ENCODE measurements at regions not wholly inside any gene's neighbourhood (a gene's known extent, or its start where the extent isn't known, plus 50 kb on each side); places are given as distances from the start of the nearest gene placed in this dataset.

GRCh38 chr7:36775676-36776075 is 51.4 kb upstream of the AOAH start:
- Histone ChIP-seq H2BK15ac (ENCODE audit: low read depth, low read length) (no peak overlapping the region), H2AK5ac (ENCODE audit: low read depth, low read length) (no peak overlapping the region), H2BK120ac (ENCODE audit: low read depth, low read length) (no peak overlapping the region), H3K9ac (ENCODE audit: low read depth, low read length) (no peak overlapping the region), H3K4me3 (ENCODE audit: insufficient read depth, low read depth, low read length) (no peak overlapping the region), H3K4me1 (ENCODE audit: control insufficient read depth, insufficient read depth, low read length) (no peaks in the 10 kb centered on the region), H4K5ac (ENCODE audit: low read depth, low read length) (no peak overlapping the region), H3K9me1 (ENCODE audit: insufficient read depth, low read length) (no peaks in the 10 kb centered on the region), H3K14ac (replicated peaks; ENCODE audit: low read depth, low read length) (no peak overlapping the region), H2BK5ac (ENCODE audit: low read depth, low read length, poor library complexity, severe bottlenecking) (no peak overlapping the region), H3K36me3 (ENCODE audit: control insufficient read depth, insufficient read depth, low read length) (no peaks in the 10 kb centered on the region), H3K9me3 (ENCODE audit: control insufficient read depth, insufficient read depth, low read length) (no peaks in the 10 kb centered on the region), H4K8ac (ENCODE audit: low read depth in 2 of 2, low read length in 2 of 2) (no peak overlapping the region), H3K4me2 (ENCODE audit: low read depth, low read length) (no peak overlapping the region), H3K4ac (ENCODE audit: low read depth, low read length) (no peak overlapping the region), H3K79me1 (ENCODE audit: low read depth in 1 of 2, low read length in 2 of 2) (no peaks in the 10 kb centered on the region), H3K27me3 (ENCODE audit: control insufficient read depth, insufficient read depth, low read length) (no peaks in the 10 kb centered on the region), H3K23ac (ENCODE audit: low read depth, low read length) (no peak overlapping the region), H3K27ac (ENCODE audit: insufficient read depth, low read length) (no peak overlapping the region), H3K18ac (ENCODE audit: low read depth, low read length) (no peak overlapping the region), H2AK9ac (replicated peaks; ENCODE audit: low read depth, low read length, poor library complexity) (no peak overlapping the region), H4K91ac (ENCODE audit: insufficient read depth, low read depth, low read length) (no peak overlapping the region), H2AFZ (replicated peaks; ENCODE audit: low read length, poor library complexity) (no peak overlapping the region), H4K20me1 (ENCODE audit: insufficient read depth, low read length) (no peaks in the 10 kb centered on the region), H2BK20ac (ENCODE audit: low read depth, low read length) (no peak overlapping the region), H3K56ac (ENCODE audit: extremely low read depth, insufficient read depth, low read length) (no peak overlapping the region)
- in situ Hi-C loops (cut with MboI; ENCODE audit: low sequenced_read_pairs): no loop called here
- ATAC-seq (ENCODE audit: low read depth) (no peak), DNase-seq (no peak)
- ChIA-PET POLR2A (ENCODE audit: unreplicated experiment) (no interaction called here), CTCF (interaction anchor here (0.6 kb wide), 1 partner anchor 1210 kb away, joined by 3 read pairs; no protein-coding TSS in a partner anchor)
- BruUV-seq (replicated peaks): no TSS peak
- intact Hi-C loops (cut with micrococcal nuclease): no loop called here
- TF ChIP-seq RFX5 (IDR thresholded peaks at IDR 0.05; ENCODE audit: low read depth, low read length) (no peak), MXI1 (IDR thresholded peaks at IDR 0.05; ENCODE audit: borderline replicate concordance, low read depth, low read length) (no peak), MAFK (IDR thresholded peaks at IDR 0.05; ENCODE audit: low read depth, low read length) (no peak), CTCF (conservative IDR thresholded peaks at IDR 0.05; ENCODE audit: low read depth, low read length) (no peak), ELK1 (IDR thresholded peaks at IDR 0.05; ENCODE audit: borderline replicate concordance, low read depth, low read length) (no peak), USF2 (IDR thresholded peaks at IDR 0.05; ENCODE audit: low read depth, low read length) (no peak), FOS (IDR thresholded peaks at IDR 0.05; ENCODE audit: low read depth, low read length) (no peak), MAZ (IDR thresholded peaks at IDR 0.05; ENCODE audit: borderline replicate concordance, low read depth, low read length) (no peak), POLR2A (IDR thresholded peaks at IDR 0.05; ENCODE audit: low read depth, low read length) (no peak), CHD1 (IDR thresholded peaks at IDR 0.05; ENCODE audit: low read depth, low read length) (no peak), NFE2L2 (IDR thresholded peaks at IDR 0.05; ENCODE audit: low read depth, low read length) (no peak), RCOR1 (IDR thresholded peaks at IDR 0.05; ENCODE audit: insufficient replicate concordance, low read length) (no peak), BHLHE40 (IDR thresholded peaks at IDR 0.05; ENCODE audit: low read depth, low read length) (no peak), RAD21 (IDR thresholded peaks at IDR 0.05; ENCODE audit: low read length) (no peak)
- dilution Hi-C loops (cut with HindIII; ENCODE audit: low sequenced_read_pairs, unreplicated experiment): no loop called here
- WGBS, 2 experiments (ENCODE audit: extremely low coverage in 2 of 2, insufficient read length in 1 of 2): no CpG with 5 or more reads among the region's 1 CpG
